ENCODE measurements at regions not wholly inside any gene's neighbourhood (a gene's known extent, or its start where the extent isn't known, plus 50 kb on each side); places are given as distances from the start of the nearest gene placed in this dataset.

- no peaks in the 10 kb centered on the region for H3K27me3 ChIP-seq
- no peak overlapping the region for H3K27ac ChIP-seq
- 85 to 90% methylated on average over 5 of the region's 5 CpGs for WGBS, 2 donors
- ATAC-seq (ENCODE audit: low FRiP score in 2 of 2) (no peak), DNase-seq (no peak)
- H3K9me3 ChIP-seq = no peaks in the 10 kb centered on the region
- no peaks in the 10 kb centered on the region for H3K4me1 ChIP-seq
- H3K36me3 ChIP-seq = no peaks in the 10 kb centered on the region
- no peak overlapping the region for H3K4me3 ChIP-seq
- TF ChIP-seq EP300 (IDR thresholded peaks at IDR 0.05) (no peak), POLR2A (IDR thresholded peaks at IDR 0.05) (no peak), CTCF (IDR thresholded peaks at IDR 0.05) (no peak), POLR2AphosphoS5 (IDR thresholded peaks at IDR 0.05) (no peak)
Observed at GRCh38 chr16:52621651-52622050, 74.7 kb upstream of the TOX3 start.

- Histone ChIP-seq H3K4me3 (no peak overlapping the region), H3K27ac (no peak overlapping the region), H3K9me3 (no peaks in the 10 kb centered on the region), H3K4me1 (no peaks in the 10 kb centered on the region), H3K27me3 (no peaks in the 10 kb centered on the region), H3K36me3 (no peaks in the 10 kb centered on the region)
- TF ChIP-seq POLR2AphosphoS5 (IDR thresholded peaks at IDR 0.05) (no peak), POLR2A (IDR thresholded peaks at IDR 0.05) (no peak), CTCF (IDR thresholded peaks at IDR 0.05) (no peak), EP300 (IDR thresholded peaks at IDR 0.05) (no peak)
- ATAC-seq (ENCODE audit: low FRiP score in 2 of 2) = no peak
- whole genome bisulfite sequencing, 2 donors = 63 to 87% methylated on average over 3 of the region's 3 CpGs
- no peak for DNase-seq
Observed at GRCh38 chr16:52618753-52619497, 72.0 kb upstream of the TOX3 start.

DNA sequence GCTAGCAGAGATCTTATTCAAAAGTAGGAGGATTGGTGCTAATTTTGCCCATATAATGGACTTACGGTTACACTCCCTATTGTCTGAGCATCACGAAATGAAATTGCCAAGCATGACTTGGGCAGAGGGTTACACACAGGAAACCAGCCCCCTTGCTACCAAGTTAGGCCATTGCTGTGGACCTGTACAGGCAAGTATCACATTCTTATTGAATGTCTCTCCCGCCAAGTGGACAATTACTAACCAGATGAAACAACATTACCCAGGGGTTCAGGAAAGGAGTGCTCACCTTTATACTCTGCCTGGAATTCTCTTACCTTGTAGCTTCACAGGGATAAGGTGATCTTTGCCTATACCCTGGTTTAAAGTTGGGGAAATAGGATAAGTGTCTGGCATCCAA is 70.6 kb upstream of the TOX3 start:
- TF ChIP-seq EP300 (IDR thresholded peaks at IDR 0.05) (no peak), CTCF (IDR thresholded peaks at IDR 0.05) (no peak), POLR2A (IDR thresholded peaks at IDR 0.05) (no peak), POLR2AphosphoS5 (IDR thresholded peaks at IDR 0.05) (no peak)

GRCh38 chr16:52613508-52613907 is 66.6 kb upstream of the TOX3 start:
- H3K4me1 ChIP-seq = no peaks in the 10 kb centered on the region
- H3K36me3 ChIP-seq = no peaks in the 10 kb centered on the region
- no peaks in the 10 kb centered on the region for H3K27me3 ChIP-seq
- no peak overlapping the region for H3K4me3 ChIP-seq
- DNase-seq (no peak), ATAC-seq (ENCODE audit: low FRiP score in 2 of 2) (no peak)
- WGBS, 2 donors = 61 to 73% methylated on average over 2 of the region's 2 CpGs
- H3K27ac ChIP-seq = no peak overlapping the region
- TF ChIP-seq POLR2A (IDR thresholded peaks at IDR 0.05) (no peak), CTCF (IDR thresholded peaks at IDR 0.05) (no peak), EP300 (IDR thresholded peaks at IDR 0.05) (no peak), POLR2AphosphoS5 (IDR thresholded peaks at IDR 0.05) (no peak)
- H3K9me3 ChIP-seq = no peaks in the 10 kb centered on the region

More for the DNA sequence above, 70.6 kb upstream of the TOX3 start:
- DNase-seq = no peak
- H3K4me3 ChIP-seq = no peak overlapping the region
- no peaks in the 10 kb centered on the region for H3K4me1 ChIP-seq
- H3K36me3 ChIP-seq = no peaks in the 10 kb centered on the region
- no peaks in the 10 kb centered on the region for H3K9me3 ChIP-seq
- H3K27ac ChIP-seq = no peak overlapping the region
- 61 to 76% methylated on average over 3 of the region's 3 CpGs for WGBS, 2 donors
- ATAC-seq (ENCODE audit: low FRiP score in 2 of 2) = no peak
- H3K27me3 ChIP-seq = no peaks in the 10 kb centered on the region
